ENCODE measurements at regions not wholly inside any gene's neighbourhood (a gene's known extent, or its start where the extent isn't known, plus 50 kb on each side); places are given as distances from the start of the nearest gene placed in this dataset.
"Not testable (repeated sequence)": the region's sequence is repeated elsewhere in the genome, so short reads cannot be mapped to it uniquely, and the experiment has no call there.

GRCh38 chr17:14575471-14575953, 274.6 kb downstream of the HS3ST3B1 start:
- Histone ChIP-seq H3K79me2 (ENCODE audit: insufficient read depth, low read length) (no peaks in the 10 kb centered on the region), H3K4me2 (ENCODE audit: low read depth, low read length) (no peak overlapping the region), H3K36me3 (replicated peaks in 1 of 2; ENCODE audit: control insufficient read depth in 1 of 2, insufficient read depth in 2 of 2, low read length in 2 of 2) (peaks cover 4 to 8% of the 10 kb centered on the region in 2 experiments; a peak in 3 of 5 replicates), H3K27me3 (ENCODE audit: control insufficient read depth in 1 of 2, insufficient read depth in 2 of 2, low read length in 2 of 2) (no peaks in the 10 kb centered on the region), H4K20me1 (ENCODE audit: insufficient read depth, low read length) (no peaks in the 10 kb centered on the region), H3K9me3 (ENCODE audit: low read length) (no peaks in the 10 kb centered on the region), H3K9ac (ENCODE audit: insufficient read depth, low read depth, low read length) (no peak overlapping the region), H3K27ac (ENCODE audit: extremely low read length, insufficient read depth, low read length) (no peak overlapping the region), H3K4me3 (replicated peaks in 1 of 3; ENCODE audit: insufficient read depth in 1 of 3, low read depth in 2 of 3, low read length in 3 of 3) (no peak overlapping the region), H2AFZ (ENCODE audit: low read length) (no peak overlapping the region), H3K4me1 (ENCODE audit: insufficient read depth, low read length) (peaks cover 16% of the 10 kb centered on the region)
- in situ Hi-C loops (cut with HindIII; ENCODE audit: extremely low pct_ligation_motif_present, low pct_unique_long_range_greater_than_20kb) (no loop called here), intact Hi-C loops (cut with micrococcal nuclease; ENCODE audit: unreplicated experiment) (no loop called here)
- no TSS peak for BruUV-seq (replicated peaks)
- TF ChIP-seq ZSCAN30 (CRISPR knock-in tag; IDR thresholded peaks at IDR 0.05) (no peak), ZNF83 (CRISPR knock-in tag; IDR thresholded peaks at IDR 0.05; ENCODE audit: borderline replicate concordance) (no peak), ZNF230 (CRISPR knock-in tag; IDR thresholded peaks at IDR 0.05) (no peak), SNRNP70 (IDR thresholded peaks at IDR 0.05; ENCODE audit: low read depth, low read length) (no peak), TBL1XR1 (IDR thresholded peaks at IDR 0.05; ENCODE audit: borderline replicate concordance, low read length, partially characterized antibody) (no peak)
- FAIRE-seq: peak; percentile 32
- ChIA-PET CTCF (ENCODE audit: low intra/inter-chr PET ratio, low total read pairs) (no interaction called here), POLR2A (no interaction called here)
- 72% methylated on average over 8 of the region's 8 CpGs for WGBS (ENCODE audit: low lambda C conversion rate)
- ATAC-seq: peak; percentile 73
- DNase-seq (ENCODE audit: low spot score): peak; percentile 28

GRCh38 chr17:14560325-14560724, 259.4 kb downstream of the HS3ST3B1 start:
- CTCF ChIA-PET (ENCODE audit: low intra/inter-chr PET ratio, low total read pairs); POLR2A ChIA-PET: not testable (repeated sequence)

More at GRCh38 chr17:14560325-14560724, 259.4 kb downstream of the HS3ST3B1 start:
- H3K4me1 ChIP-seq (ENCODE audit: insufficient read depth, low read length); BruUV-seq (replicated peaks); H4K20me1 ChIP-seq (ENCODE audit: insufficient read depth, low read length); H3K79me2 ChIP-seq (ENCODE audit: insufficient read depth, low read length); H2AFZ ChIP-seq (ENCODE audit: low read length); FAIRE-seq; H3K9ac ChIP-seq (ENCODE audit: insufficient read depth, low read depth, low read length); H3K4me3 ChIP-seq (replicated peaks in 1 of 3; ENCODE audit: insufficient read depth in 1 of 3, low read depth in 2 of 3, low read length in 3 of 3); intact Hi-C loops (cut with micrococcal nuclease; ENCODE audit: unreplicated experiment); H3K4me2 ChIP-seq (ENCODE audit: low read depth, low read length); ATAC-seq; H3K27me3 ChIP-seq (ENCODE audit: control insufficient read depth in 1 of 2, insufficient read depth in 2 of 2, low read length in 2 of 2); in situ Hi-C loops (cut with HindIII; ENCODE audit: extremely low pct_ligation_motif_present, low pct_unique_long_range_greater_than_20kb); H3K27ac ChIP-seq (ENCODE audit: extremely low read length, insufficient read depth, low read length); H3K36me3 ChIP-seq (replicated peaks in 1 of 2; ENCODE audit: control insufficient read depth in 1 of 2, insufficient read depth in 2 of 2, low read length in 2 of 2); DNase-seq (ENCODE audit: low spot score); H3K9me3 ChIP-seq (ENCODE audit: low read length): not testable (repeated sequence)
- 85% methylated on average over 8 of the region's 8 CpGs for WGBS (ENCODE audit: low lambda C conversion rate)

Measured in HepG2 (cell line).